GM23338 (cell line): ENCODE measurements at regions not wholly inside any gene's neighbourhood (a gene's known extent, or its start where the extent isn't known, plus 50 kb on each side); places are given as distances from the start of the nearest gene placed in this dataset.

Source experiments
- CREB1 ChIP-seq: fragments of 250-450 bp; sonication (Bioruptor Pico); IDR thresholded peaks from 2 replicates; pipeline ENCODE4 v1.5.0; 2020; ENCODE audit warnings: low read depth, mild to moderate bottlenecking, moderate library complexity
- CTCF ChIP-seq, 2 experiments: fragments of 200-600 bp in 1 of 2; sonication (generic) in 1 of 2; conservative IDR thresholded peaks; 2 replicates each; pipeline versions ENCODE4 v1.5.1 to v1.6.1; 2016 to 2017; ENCODE audit warnings: antibody characterized with exemption in 2 of 2, low read depth in 2 of 2, mild to moderate bottlenecking in 2 of 2, moderate library complexity in 1 of 2
- ETS1 ChIP-seq: IDR thresholded peaks from 2 replicates; pipeline ENCODE4 v1.6.1; 2016; ENCODE audit warnings: antibody characterized with exemption
- EZH2 ChIP-seq: fragments of 200-600 bp; sonication (generic); IDR thresholded peaks from one replicate; pipeline ENCODE4 v1.8.0; 2017; ENCODE audit warnings: antibody characterized with exemption, mild to moderate bottlenecking, low read depth; ENCODE audit not compliant: unreplicated experiment
- EZH2phosphoT487 ChIP-seq: fragments of 200-600 bp; sonication (generic); IDR thresholded peaks from one replicate; pipeline ENCODE4 v1.8.1; 2018; ENCODE audit warnings: antibody characterized with exemption; ENCODE audit not compliant: unreplicated experiment
- JUNB ChIP-seq: IDR thresholded peaks from one replicate; pipeline ENCODE4 v1.6.1; 2016; ENCODE audit warnings: antibody characterized with exemption; ENCODE audit not compliant: unreplicated experiment
- NANOG ChIP-seq: IDR thresholded peaks from 2 replicates; pipeline ENCODE4 v1.6.1; 2016; ENCODE audit warnings: antibody characterized with exemption, borderline replicate concordance
- POLR2AphosphoS5 ChIP-seq: IDR thresholded peaks from 2 replicates; pipeline ENCODE4 v1.6.1; 2016; ENCODE audit warnings: antibody characterized with exemption, low read depth
- REST ChIP-seq: IDR thresholded peaks from one replicate; pipeline ENCODE4 v1.6.1; 2018; ENCODE audit warnings: antibody characterized with exemption; ENCODE audit not compliant: unreplicated experiment
- STAT1 ChIP-seq: IDR thresholded peaks from one replicate; pipeline ENCODE4 v1.6.1; 2016; ENCODE audit warnings: antibody characterized with exemption; ENCODE audit not compliant: unreplicated experiment
- ZNF114 ChIP-seq: fragments of 250-450 bp; sonication (Bioruptor Pico); IDR thresholded peaks from 2 replicates; pipeline ENCODE4 v1.5.0; 2020; ENCODE audit warnings: mild to moderate bottlenecking, moderate library complexity
- ZNF331 ChIP-seq: fragments of 250-450 bp; sonication (Bioruptor Pico); IDR thresholded peaks from 2 replicates; pipeline ENCODE4 v1.5.0; 2020; ENCODE audit warnings: low read depth, mild to moderate bottlenecking, moderate library complexity
- ZNF462 ChIP-seq: fragments of 250-450 bp; sonication (Bioruptor Pico); IDR thresholded peaks from 2 replicates; pipeline ENCODE4 v1.5.0; 2020; ENCODE audit warnings: mild to moderate bottlenecking, moderate library complexity

- TF ChIP-seq CTCF (conservative IDR thresholded peaks at IDR 0.05; ENCODE audit: low read depth in 2 of 2) (no peak), EZH2phosphoT487 (no peak), EZH2 (no peak), POLR2AphosphoS5 (no peak), JUNB (no peak), CREB1 (CRISPR knock-in tag) (no peak), NANOG (no peak), ZNF114 (CRISPR knock-in tag) (no peak), ETS1 (no peak), REST (no peak), ZNF331 (CRISPR knock-in tag) (no peak), STAT1 (no peak), ZNF462 (CRISPR knock-in tag) (no peak)
Observed at GRCh38 chr10:3451516-3452172, 279.1 kb upstream of the PITRM1 start.
